Medulla oblongata (tissue), 1 donor: ENCODE measurements at regions not wholly inside any gene's neighbourhood (a gene's known extent, or its start where the extent isn't known, plus 50 kb on each side); places are given as distances from the start of the nearest gene placed in this dataset.
A peak's percentile ranks its signal among the peaks of the same experiment; 100 is the strongest.
"Not testable (repeated sequence)": the region's sequence is repeated elsewhere in the genome, so short reads cannot be mapped to it uniquely, and the experiment has no call there.

Source experiments
- DNase-seq: peaks from one replicate; pipeline ENCODE4 v3.0.0-alpha.2; 2015; ENCODE audit errors: extremely low spot score

GRCh38 chr1:182331387-182331786 lies 60.2 kb downstream of the GLUL start:
- DNase-seq = no peak

- DNase-seq = no peak
Measured at GRCh38 chr1:182330303-182330702, 61.3 kb downstream of the GLUL start.

GRCh38 chr1:182329471-182329870 lies 62.1 kb downstream of the GLUL start:
- no peak for DNase-seq

GRCh38 chr1:182328591-182328990 lies 63.0 kb downstream of the GLUL start:
- DNase-seq = no peak

GRCh38 chr1:182325339-182325738 lies 66.3 kb downstream of the GLUL start:
- DNase-seq = no peak

- not testable (repeated sequence) for DNase-seq
Measured at GRCh38 chr1:182321532-182321931, 70.1 kb downstream of the GLUL start.

- DNase-seq = peak; percentile 51
Measured at GRCh38 chr1:182317611-182318161, 73.9 kb downstream of the GLUL start.

- DNase-seq = not testable (repeated sequence)
Measured at GRCh38 chr1:182316454-182316853, 75.1 kb downstream of the GLUL start.

GRCh38 chr1:182315167-182315556 lies 76.4 kb downstream of the GLUL start:
- no peak for DNase-seq

GRCh38 chr1:182309631-182310351 lies 81.8 kb downstream of the GLUL start:
- no peak for DNase-seq

- DNase-seq = no peak
Measured at GRCh38 chr1:182308826-182309225, 82.8 kb downstream of the GLUL start.

- DNase-seq = not testable (repeated sequence)
Measured at GRCh38 chr1:182307486-182307885, 84.1 kb downstream of the GLUL start.

- DNase-seq = no peak
Measured at GRCh38 chr1:182305861-182306260, 85.7 kb downstream of the GLUL start.

GRCh38 chr1:182304627-182305026 lies 87.0 kb downstream of the GLUL start:
- DNase-seq = no peak

- no peak for DNase-seq
Measured at GRCh38 chr1:182304218-182304617, 87.4 kb downstream of the GLUL start.

- DNase-seq = peak; percentile 66
Measured at GRCh38 chr1:182303778-182304177, 87.8 kb downstream of the GLUL start.

- peak; percentile 92 for DNase-seq
Measured at GRCh38 chr1:182301467-182302198, 90.0 kb downstream of the GLUL start.

GRCh38 chr1:182301026-182301436 lies 90.6 kb downstream of the GLUL start:
- DNase-seq = no peak

- peak; percentile 76 for DNase-seq
Measured at GRCh38 chr1:182299728-182300616, 91.6 kb downstream of the GLUL start.

GRCh38 chr1:182299054-182299727 lies 92.4 kb downstream of the GLUL start:
- DNase-seq = not testable (repeated sequence)

GRCh38 chr1:182297335-182297734 lies 94.3 kb downstream of the GLUL start:
- DNase-seq = no peak
